Astrocyte of the cerebellum (primary cell): ENCODE measurements at regions not wholly inside any gene's neighbourhood (a gene's known extent, or its start where the extent isn't known, plus 50 kb on each side); places are given as distances from the start of the nearest gene placed in this dataset.
A peak's percentile ranks its signal among the peaks of the same experiment; 100 is the strongest.

Source experiments
- DNase-seq: peaks from one replicate; pipeline ENCODE4 v3.0.0-alpha.2; 2011; ENCODE audit warnings: low read depth
- H3K4me3 ChIP-seq: 2 replicates; pipeline ENCODE4 v1.5.1; 2011; ENCODE audit warnings: mild to moderate bottlenecking, low read depth, low read length, moderate library complexity
- in situ Hi-C: cut with HindIII; loops from 2 replicates; pipeline ENCODE4 v1.10.0; 2017; ENCODE audit warnings: low sequenced_read_pairs
- TF ChIP-seq, protein P1 (sequence below): IDR thresholded peaks from 2 replicates; pipeline ENCODE4 v1.5.1; 2012; ENCODE audit warnings: low read length, low read depth, moderate library complexity, mild to moderate bottlenecking; ENCODE audit errors: missing control alignments

GRCh38 chr10:90321132-90321816 is 536.6 kb downstream of the HTR7 start:
- no peak for DNase-seq
- TF ChIP-seq, protein P1, sequence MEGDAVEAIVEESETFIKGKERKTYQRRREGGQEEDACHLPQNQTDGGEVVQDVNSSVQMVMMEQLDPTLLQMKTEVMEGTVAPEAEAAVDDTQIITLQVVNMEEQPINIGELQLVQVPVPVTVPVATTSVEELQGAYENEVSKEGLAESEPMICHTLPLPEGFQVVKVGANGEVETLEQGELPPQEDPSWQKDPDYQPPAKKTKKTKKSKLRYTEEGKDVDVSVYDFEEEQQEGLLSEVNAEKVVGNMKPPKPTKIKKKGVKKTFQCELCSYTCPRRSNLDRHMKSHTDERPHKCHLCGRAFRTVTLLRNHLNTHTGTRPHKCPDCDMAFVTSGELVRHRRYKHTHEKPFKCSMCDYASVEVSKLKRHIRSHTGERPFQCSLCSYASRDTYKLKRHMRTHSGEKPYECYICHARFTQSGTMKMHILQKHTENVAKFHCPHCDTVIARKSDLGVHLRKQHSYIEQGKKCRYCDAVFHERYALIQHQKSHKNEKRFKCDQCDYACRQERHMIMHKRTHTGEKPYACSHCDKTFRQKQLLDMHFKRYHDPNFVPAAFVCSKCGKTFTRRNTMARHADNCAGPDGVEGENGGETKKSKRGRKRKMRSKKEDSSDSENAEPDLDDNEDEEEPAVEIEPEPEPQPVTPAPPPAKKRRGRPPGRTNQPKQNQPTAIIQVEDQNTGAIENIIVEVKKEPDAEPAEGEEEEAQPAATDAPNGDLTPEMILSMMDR: no peak
- no peak overlapping the region for H3K4me3 ChIP-seq
- in situ Hi-C loops: no loop called here

DNA sequence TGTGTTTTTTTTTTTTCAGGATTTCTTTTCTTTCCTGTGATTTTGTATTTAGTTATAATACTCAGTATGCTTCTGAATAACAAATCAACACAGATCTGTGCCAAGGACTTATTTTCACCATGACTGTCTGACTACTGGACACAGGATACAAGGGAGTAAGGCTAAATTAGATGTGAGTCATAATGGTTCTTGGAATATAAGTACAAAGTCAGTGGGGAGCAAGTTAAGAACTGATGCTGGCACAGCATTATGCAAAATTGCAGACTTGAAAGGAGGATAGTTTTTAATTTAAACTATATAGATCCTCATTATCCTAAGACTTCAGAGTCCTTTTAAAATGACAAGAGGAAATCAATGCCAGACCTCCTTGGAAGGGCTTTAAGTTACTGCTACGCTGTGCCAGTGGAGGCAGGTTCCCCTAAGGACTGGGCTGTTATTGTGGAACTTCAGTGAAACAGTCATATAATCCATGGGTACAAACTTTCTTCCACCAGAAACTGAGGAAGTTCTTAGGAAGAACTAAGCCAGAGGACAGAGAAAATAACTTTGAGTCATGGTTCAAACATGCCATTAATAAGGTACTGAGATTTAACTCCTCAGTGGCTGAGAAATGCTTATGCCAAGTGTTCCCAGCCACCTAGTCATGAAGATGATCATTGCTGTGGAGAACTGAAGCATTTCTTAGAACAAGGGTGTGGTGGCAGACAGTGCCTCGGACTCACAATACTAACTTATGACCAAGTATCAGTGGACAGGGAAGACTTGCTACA is 531.2 kb downstream of the HTR7 start:
- DNase-seq: peak; percentile 75
- in situ Hi-C loops: no loop called here
- no peak overlapping the region for H3K4me3 ChIP-seq
- TF ChIP-seq, protein P1: no peak

GRCh38 chr10:90327611-90328010 is 530.2 kb downstream of the HTR7 start:
- DNase-seq: no peak
- H3K4me3 ChIP-seq: no peak overlapping the region
- in situ Hi-C loops: no loop called here
- TF ChIP-seq, protein P1: no peak

GRCh38 chr10:90328459-90328858 is 529.4 kb downstream of the HTR7 start:
- in situ Hi-C loops: no loop called here
- H3K4me3 ChIP-seq: no peak overlapping the region
- TF ChIP-seq, protein P1: no peak
- no peak for DNase-seq

GRCh38 chr10:90328896-90329295 is 528.9 kb downstream of the HTR7 start:
- no peak overlapping the region for H3K4me3 ChIP-seq
- TF ChIP-seq, protein P1: no peak
- in situ Hi-C loops: no loop called here
- DNase-seq: no peak

DNA sequence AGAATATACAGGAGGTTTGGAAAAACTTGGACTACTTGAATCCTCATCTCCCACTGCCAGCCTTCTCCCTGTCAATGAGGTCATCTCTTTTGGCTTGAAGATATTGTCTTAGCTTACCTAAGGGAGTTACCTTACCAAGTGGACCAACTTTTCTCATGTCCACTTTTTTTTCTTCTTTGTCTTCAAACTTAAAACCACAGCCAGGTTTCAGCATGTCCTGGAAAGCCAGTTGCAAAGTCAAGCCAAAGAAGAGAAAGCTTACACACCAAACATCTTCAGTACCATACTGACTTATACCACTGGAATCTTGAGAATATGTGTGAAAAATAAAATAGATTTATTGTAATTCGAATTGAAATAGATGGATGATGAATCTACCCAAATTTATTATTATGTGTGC is 520.5 kb downstream of the HTR7 start:
- DNase-seq: no peak
- H3K4me3 ChIP-seq: no peak overlapping the region
- in situ Hi-C loops: no loop called here
- TF ChIP-seq, protein P1: no peak
